Hepatocyte (in vitro differentiated cells): ENCODE measurements at regions not wholly inside any gene's neighbourhood (a gene's known extent, or its start where the extent isn't known, plus 50 kb on each side); places are given as distances from the start of the nearest gene placed in this dataset.

Source experiments
- DNase-seq: peaks from one replicate; pipeline ENCODE4 v3.0.0-alpha.2; 2016; ENCODE audit warnings: low spot score
- H2AFZ ChIP-seq: fragments of 200-600 bp; sonication (generic); 2 replicates; pipeline ENCODE4 v1.6.0; 2016; ENCODE audit warnings: antibody characterized with exemption, mild to moderate bottlenecking
- H3K27ac ChIP-seq: fragments of 200-600 bp; sonication (generic); 2 replicates; pipeline ENCODE4 v1.5.1; 2016; ENCODE audit warnings: mild to moderate bottlenecking
- H3K27me3 ChIP-seq: fragments of 200-600 bp; sonication (generic); 2 replicates; pipeline ENCODE4 v1.6.1; 2016
- H3K36me3 ChIP-seq: fragments of 200-600 bp; sonication (generic); replicated peaks from 2 replicates; pipeline ENCODE4 v1.5.1; 2016; ENCODE audit warnings: low read depth; ENCODE audit not compliant: insufficient read depth
- H3K4me1 ChIP-seq: fragments of 200-600 bp; sonication (generic); 2 replicates; pipeline ENCODE4 v1.5.1; 2016; ENCODE audit warnings: mild to moderate bottlenecking, moderate library complexity; ENCODE audit not compliant: insufficient read depth
- H3K4me2 ChIP-seq: fragments of 200-600 bp; sonication (generic); 2 replicates; pipeline ENCODE4 v1.6.0; 2016
- H3K4me3 ChIP-seq: fragments of 200-600 bp; sonication (generic); 2 replicates; pipeline ENCODE4 v1.5.1; 2016; ENCODE audit warnings: mild to moderate bottlenecking
- H3K79me2 ChIP-seq: fragments of 200-600 bp; sonication (generic); 2 replicates; pipeline ENCODE4 v1.6.0; 2017; ENCODE audit warnings: mild to moderate bottlenecking
- H3K9me2 ChIP-seq: fragments of 200-600 bp; sonication (generic); replicated peaks from 2 replicates; pipeline ENCODE4 v1.6.0; 2017; ENCODE audit warnings: mild to moderate bottlenecking; ENCODE audit not compliant: insufficient read depth
- H3K9me3 ChIP-seq: fragments of 200-600 bp; sonication (generic); 2 replicates; pipeline ENCODE4 v1.5.1; 2016; ENCODE audit warnings: low read depth, mild to moderate bottlenecking
- H4K20me1 ChIP-seq: fragments of 200-600 bp; sonication (generic); 2 replicates; pipeline ENCODE4 v1.6.0; 2016; ENCODE audit warnings: mild to moderate bottlenecking; ENCODE audit not compliant: insufficient read depth, poor library complexity, severe bottlenecking
- CTCF ChIP-seq: fragments of 200-600 bp; sonication (generic); IDR thresholded peaks from 2 replicates; pipeline ENCODE4 v1.5.1; 2016; ENCODE audit warnings: antibody characterized with exemption, mild to moderate bottlenecking; ENCODE audit not compliant: poor library complexity
- EZH2 ChIP-seq: fragments of 200-600 bp; sonication (generic); IDR thresholded peaks from 2 replicates; pipeline ENCODE4 v1.6.1; 2016; ENCODE audit warnings: antibody characterized with exemption, mild to moderate bottlenecking, borderline replicate concordance
- EZH2phosphoT487 ChIP-seq: fragments of 200-600 bp; sonication (generic); IDR thresholded peaks from one replicate; pipeline ENCODE4 v1.6.1; 2018; ENCODE audit warnings: antibody characterized with exemption, mild to moderate bottlenecking, low read depth, moderate library complexity; ENCODE audit not compliant: unreplicated experiment, severe bottlenecking
- WGBS: methylation state at CpG from one replicate; pipeline ENCODE4 v1.1.6; 2016; ENCODE audit warnings: low lambda C conversion rate; ENCODE audit errors: missing lambda C conversion rate; 5-methylcytosine and 5-hydroxymethylcytosine counted together

- H3K27me3 ChIP-seq: no peaks in the 10 kb centered on the region
- no peaks in the 10 kb centered on the region for H3K36me3 ChIP-seq
- H3K9me2 ChIP-seq: no peaks in the 10 kb centered on the region
- no peak overlapping the region for H3K4me2 ChIP-seq
- H3K4me3 ChIP-seq: no peak overlapping the region
- no peak overlapping the region for H3K27ac ChIP-seq
- H4K20me1 ChIP-seq: no peaks in the 10 kb centered on the region
- no peak for DNase-seq
- no peak overlapping the region for H2AFZ ChIP-seq
- H3K79me2 ChIP-seq: no peaks in the 10 kb centered on the region
- whole genome bisulfite sequencing: 61% methylated on average over 1 of the region's 1 CpG
- TF ChIP-seq CTCF (no peak), EZH2phosphoT487 (no peak), EZH2 (no peak)
- no peaks in the 10 kb centered on the region for H3K4me1 ChIP-seq
- H3K9me3 ChIP-seq: no peaks in the 10 kb centered on the region
Measured at GRCh38 chr1:208724079-208724478, 479.9 kb upstream of the PLXNA2 start.

GRCh38 chr1:208728815-208729214 is 484.6 kb upstream of the PLXNA2 start:
- Histone ChIP-seq H3K4me3 (no peak overlapping the region), H4K20me1 (no peaks in the 10 kb centered on the region), H2AFZ (no peak overlapping the region), H3K79me2 (no peaks in the 10 kb centered on the region), H3K9me3 (no peaks in the 10 kb centered on the region), H3K36me3 (no peaks in the 10 kb centered on the region), H3K27ac (no peak overlapping the region), H3K27me3 (no peaks in the 10 kb centered on the region), H3K4me1 (no peaks in the 10 kb centered on the region), H3K4me2 (no peak overlapping the region), H3K9me2 (no peaks in the 10 kb centered on the region)
- DNase-seq: no peak
- TF ChIP-seq EZH2: no peak
- no peak for TF ChIP-seq CTCF
- 95% methylated on average over 1 of the region's 1 CpG for WGBS

GRCh38 chr1:208731981-208732821 is 488.0 kb upstream of the PLXNA2 start:
- Histone ChIP-seq H3K79me2 (no peaks in the 10 kb centered on the region), H3K4me2 (no peak overlapping the region)

More at GRCh38 chr1:208731981-208732821, 488.0 kb upstream of the PLXNA2 start:
- no peak for DNase-seq
- no peaks in the 10 kb centered on the region for H3K9me2 ChIP-seq
- no peaks in the 10 kb centered on the region for H3K36me3 ChIP-seq
- H3K27me3 ChIP-seq: no peaks in the 10 kb centered on the region
- WGBS: 69% methylated on average over 4 of the region's 4 CpGs
- H3K9me3 ChIP-seq: no peaks in the 10 kb centered on the region
- no peak overlapping the region for H3K4me3 ChIP-seq
- no peaks in the 10 kb centered on the region for H3K4me1 ChIP-seq
- H4K20me1 ChIP-seq: no peaks in the 10 kb centered on the region
- H2AFZ ChIP-seq: no peak overlapping the region
- no peak overlapping the region for H3K27ac ChIP-seq
- TF ChIP-seq EZH2 (no peak), CTCF (no peak), EZH2phosphoT487 (no peak)
